Type B pancreatic cell (in vitro differentiated cells): ENCODE measurements at regions not wholly inside any gene's neighbourhood (a gene's known extent, or its start where the extent isn't known, plus 50 kb on each side); places are given as distances from the start of the nearest gene placed in this dataset.

Experiments used
- DNase-seq: peaks from one replicate; pipeline ENCODE4 v3.0.0; 2021; ENCODE audit warnings: mixed read lengths; ENCODE audit not compliant: unreplicated experiment; ENCODE audit errors: extremely low spot score
- H3K27ac Mint-ChIP-seq: 2 replicates; pipeline ENCODE4 v1.8.0; 2021; ENCODE audit warnings: mild to moderate bottlenecking, mixed read lengths
- H3K27me3 Mint-ChIP-seq: 2 replicates; pipeline ENCODE4 v1.8.0; 2021; ENCODE audit warnings: mixed read lengths
- H3K36me3 Mint-ChIP-seq: 2 replicates; pipeline ENCODE4 v1.8.0; 2021; ENCODE audit warnings: mixed read lengths
- H3K4me1 Mint-ChIP-seq: one replicate; pipeline ENCODE4 v1.8.0; 2021; ENCODE audit warnings: mixed read lengths; ENCODE audit not compliant: unreplicated experiment
- H3K4me3 Mint-ChIP-seq: 2 replicates; pipeline ENCODE4 v1.8.0; 2021; ENCODE audit warnings: mild to moderate bottlenecking, mixed read lengths
- H3K9me3 Mint-ChIP-seq: 2 replicates; pipeline ENCODE4 v1.8.0; 2021; ENCODE audit warnings: mixed read lengths
- CTCF ChIP-seq: fragments of 200-600 bp; sonication (generic); conservative IDR thresholded peaks from 2 replicates; pipeline ENCODE4 v1.5.0; 2021; ENCODE audit warnings: antibody characterized with exemption, mild to moderate bottlenecking

GRCh38 chr5:68359699-68360098 lies 144.1 kb downstream of the PIK3R1 start:
- H3K27ac Mint-ChIP-seq = no peak overlapping the region
- no peaks in the 10 kb centered on the region for H3K36me3 Mint-ChIP-seq
- no peak overlapping the region for H3K4me3 Mint-ChIP-seq
- no peak for DNase-seq
- TF ChIP-seq CTCF = no peak
- H3K9me3 Mint-ChIP-seq = no peaks in the 10 kb centered on the region
- H3K27me3 Mint-ChIP-seq = no peaks in the 10 kb centered on the region
- peaks cover 9% of the 10 kb centered on the region for H3K4me1 Mint-ChIP-seq

GRCh38 chr5:68362331-68362730 lies 146.8 kb downstream of the PIK3R1 start:
- H3K9me3 Mint-ChIP-seq = no peaks in the 10 kb centered on the region
- DNase-seq = no peak
- H3K4me1 Mint-ChIP-seq = peaks cover under 1% of the 10 kb centered on the region
- TF ChIP-seq CTCF = no peak
- H3K36me3 Mint-ChIP-seq = no peaks in the 10 kb centered on the region
- H3K27me3 Mint-ChIP-seq = no peaks in the 10 kb centered on the region
- H3K4me3 Mint-ChIP-seq = no peak overlapping the region
- H3K27ac Mint-ChIP-seq = no peak overlapping the region

GRCh38 chr5:68365889-68366288 lies 150.3 kb downstream of the PIK3R1 start:
- DNase-seq = no peak
- H3K27me3 Mint-ChIP-seq = no peaks in the 10 kb centered on the region
- H3K27ac Mint-ChIP-seq = no peak overlapping the region
- H3K4me1 Mint-ChIP-seq = peaks cover 5% of the 10 kb centered on the region
- H3K9me3 Mint-ChIP-seq = peaks cover 5% of the 10 kb centered on the region
- no peaks in the 10 kb centered on the region for H3K36me3 Mint-ChIP-seq
- no peak overlapping the region for H3K4me3 Mint-ChIP-seq
- TF ChIP-seq CTCF = no peak

GRCh38 chr5:68367287-68367686 lies 151.7 kb downstream of the PIK3R1 start:
- H3K27me3 Mint-ChIP-seq = peaks cover 3% of the 10 kb centered on the region
- DNase-seq = no peak
- peaks cover 5% of the 10 kb centered on the region for H3K9me3 Mint-ChIP-seq
- H3K4me3 Mint-ChIP-seq = no peak overlapping the region
- no peak overlapping the region for H3K27ac Mint-ChIP-seq
- H3K36me3 Mint-ChIP-seq = no peaks in the 10 kb centered on the region
- no peak for TF ChIP-seq CTCF
- H3K4me1 Mint-ChIP-seq = peaks cover 5% of the 10 kb centered on the region

GRCh38 chr5:68367717-68368116 lies 152.2 kb downstream of the PIK3R1 start:
- no peaks in the 10 kb centered on the region for H3K36me3 Mint-ChIP-seq
- peaks cover 5% of the 10 kb centered on the region for H3K9me3 Mint-ChIP-seq
- peaks cover 3% of the 10 kb centered on the region for H3K27me3 Mint-ChIP-seq
- no peak overlapping the region for H3K27ac Mint-ChIP-seq
- TF ChIP-seq CTCF = no peak
- no peak overlapping the region for H3K4me3 Mint-ChIP-seq
- DNase-seq = no peak
- H3K4me1 Mint-ChIP-seq = peaks cover 5% of the 10 kb centered on the region

- TF ChIP-seq CTCF = no peak
Measured at GRCh38 chr5:68368311-68369022, 152.9 kb downstream of the PIK3R1 start.

More at GRCh38 chr5:68368311-68369022, 152.9 kb downstream of the PIK3R1 start:
- no peak for DNase-seq
- H3K9me3 Mint-ChIP-seq = peaks cover 10% of the 10 kb centered on the region
- no peak overlapping the region for H3K27ac Mint-ChIP-seq
- peaks cover 5% of the 10 kb centered on the region for H3K4me1 Mint-ChIP-seq
- no peaks in the 10 kb centered on the region for H3K36me3 Mint-ChIP-seq
- no peak overlapping the region for H3K4me3 Mint-ChIP-seq
- peaks cover 3% of the 10 kb centered on the region for H3K27me3 Mint-ChIP-seq
